ENCODE measurements at regions not wholly inside any gene's neighbourhood (a gene's known extent, or its start where the extent isn't known, plus 50 kb on each side); places are given as distances from the start of the nearest gene placed in this dataset.

DNA sequence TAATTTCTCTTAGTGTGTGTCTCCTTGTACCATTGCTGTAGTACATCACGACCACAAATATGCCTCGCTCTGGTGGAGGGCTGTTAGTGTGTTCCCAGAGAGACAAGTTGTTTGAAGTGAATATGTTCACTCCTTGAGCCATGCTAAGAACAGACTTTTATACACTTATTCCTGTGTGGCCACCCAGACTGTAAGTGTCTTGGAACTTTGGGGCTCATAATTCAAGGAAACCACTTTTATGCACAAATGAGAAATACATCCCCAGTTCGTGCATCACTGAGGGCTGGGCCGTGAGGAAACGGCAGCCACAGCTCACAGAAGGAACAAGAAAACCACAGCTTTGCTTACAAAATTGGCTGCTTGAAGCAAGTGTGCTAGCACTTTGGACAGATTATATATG is 362.2 kb upstream of the DDHD1 start:
- FAIRE-seq (no peak), ATAC-seq (no peak), DNase-seq (ENCODE audit: low read depth in 1 of 2, low spot score in 1 of 2) (no peak)
- ChIA-PET CTCF (interaction anchor here (0.5 to 1.3 kb wide), 2 partner anchors 12 to 105 kb away, joined by 3 to 4 read pairs; no protein-coding TSS in a partner anchor), POLR2A (no interaction called here)
- Histone ChIP-seq H3K4me1 (no peaks in the 10 kb centered on the region), H3K27ac (no peak overlapping the region), H3K4me3 (no peak overlapping the region), H3K9me3 (no peaks in the 10 kb centered on the region), H3K4me2 (no peak overlapping the region)
- WGBS (ENCODE audit: missing lambda C conversion rate), result 67% methylated on average over 5 of the region's 5 CpGs
- TF ChIP-seq ATOH8 (CRISPR knock-in tag; IDR thresholded peaks at IDR 0.05; ENCODE audit: low read depth), result no peak
- TF ChIP-seq PBX3 (IDR thresholded peaks at IDR 0.05), result no peak

- WGBS (ENCODE audit: missing lambda C conversion rate), result 67% methylated on average over 3 of the region's 3 CpGs
- no peak for FAIRE-seq
- CTCF ChIA-PET, result no interaction called here
- TF ChIP-seq RARB (CRISPR knock-in tag; IDR thresholded peaks at IDR 0.05), result no peak
- no peak for TF ChIP-seq JUNB (IDR thresholded peaks at IDR 0.05)
- TF ChIP-seq, protein P1, sequence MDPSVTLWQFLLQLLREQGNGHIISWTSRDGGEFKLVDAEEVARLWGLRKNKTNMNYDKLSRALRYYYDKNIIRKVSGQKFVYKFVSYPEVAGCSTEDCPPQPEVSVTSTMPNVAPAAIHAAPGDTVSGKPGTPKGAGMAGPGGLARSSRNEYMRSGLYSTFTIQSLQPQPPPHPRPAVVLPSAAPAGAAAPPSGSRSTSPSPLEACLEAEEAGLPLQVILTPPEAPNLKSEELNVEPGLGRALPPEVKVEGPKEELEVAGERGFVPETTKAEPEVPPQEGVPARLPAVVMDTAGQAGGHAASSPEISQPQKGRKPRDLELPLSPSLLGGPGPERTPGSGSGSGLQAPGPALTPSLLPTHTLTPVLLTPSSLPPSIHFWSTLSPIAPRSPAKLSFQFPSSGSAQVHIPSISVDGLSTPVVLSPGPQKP (IDR thresholded peaks at IDR 0.05; ENCODE audit: low read depth, low read length), result no peak
- TF ChIP-seq, protein P2, sequence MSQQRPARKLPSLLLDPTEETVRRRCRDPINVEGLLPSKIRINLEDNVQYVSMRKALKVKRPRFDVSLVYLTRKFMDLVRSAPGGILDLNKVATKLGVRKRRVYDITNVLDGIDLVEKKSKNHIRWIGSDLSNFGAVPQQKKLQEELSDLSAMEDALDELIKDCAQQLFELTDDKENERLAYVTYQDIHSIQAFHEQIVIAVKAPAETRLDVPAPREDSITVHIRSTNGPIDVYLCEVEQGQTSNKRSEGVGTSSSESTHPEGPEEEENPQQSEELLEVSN (IDR thresholded peaks at IDR 0.05; ENCODE audit: borderline replicate concordance, low read depth), result no peak
- TF ChIP-seq SMC3 (IDR thresholded peaks at IDR 0.05), result no peak
- TF ChIP-seq HOXA7 (CRISPR knock-in tag; IDR thresholded peaks at IDR 0.05), result no peak
- TF ChIP-seq CBX8 (IDR thresholded peaks at IDR 0.05), result no peak
- no peak for TF ChIP-seq POLR2AphosphoS2 (conservative IDR thresholded peaks at IDR 0.05; ENCODE audit: low read length)
- no peak for TF ChIP-seq CEBPB (IDR thresholded peaks at IDR 0.05)
- no peak for TF ChIP-seq EHMT2 (IDR thresholded peaks at IDR 0.05; ENCODE audit: low read depth)
- TF ChIP-seq CHD4 (IDR thresholded peaks at IDR 0.05; ENCODE audit: borderline replicate concordance), result no peak
- no peak for TF ChIP-seq CTCF (IDR thresholded peaks at IDR 0.05)
- POLR2A ChIA-PET, result no interaction called here
- Histone ChIP-seq H3K4me3 (no peak overlapping the region), H3K4me2 (no peak overlapping the region), H3K4me1 (no peaks in the 10 kb centered on the region), H3K9me3 (no peaks in the 10 kb centered on the region), H3K27ac (no peak overlapping the region)
- ATAC-seq, result no peak
- DNase-seq (ENCODE audit: low read depth in 1 of 2, low spot score in 1 of 2), result no peak
Observed at GRCh38 chr14:53514197-53514596, 361.1 kb upstream of the DDHD1 start.

DNA sequence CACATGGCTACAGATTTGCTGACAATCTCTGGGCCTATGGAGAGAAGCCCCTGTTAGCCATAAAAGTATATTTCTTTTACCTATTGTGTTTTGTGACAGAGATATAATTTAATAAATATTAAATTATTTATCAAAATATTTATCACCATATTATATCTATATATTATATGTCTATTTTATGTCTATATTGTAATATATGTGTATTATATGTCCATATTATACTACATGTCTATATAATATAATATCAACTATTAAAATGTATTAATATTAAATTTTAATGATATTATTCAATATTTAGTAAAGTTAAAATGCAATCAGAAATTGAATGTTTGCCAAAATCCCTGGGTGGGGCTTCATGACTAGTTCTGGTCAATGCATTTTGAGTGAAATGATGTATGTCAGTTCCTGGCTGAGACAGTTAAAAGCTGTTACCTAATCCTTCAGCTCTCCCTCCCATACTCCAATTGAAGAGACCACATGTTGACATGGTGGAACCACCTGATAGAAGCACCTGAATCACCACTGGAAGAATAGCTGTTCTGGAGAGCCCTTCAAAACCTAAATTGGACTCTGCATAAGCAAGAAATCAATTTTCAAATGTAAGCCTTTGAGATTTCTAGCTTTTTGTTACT is 357.3 kb upstream of the DDHD1 start:
- FAIRE-seq (no peak), ATAC-seq (no peak), DNase-seq (ENCODE audit: low read depth in 1 of 2, low spot score in 1 of 2) (no peak)
- CTCF ChIA-PET, result interaction anchor here (0.6 kb wide), 1 partner anchor 831 kb away, joined by 3 read pairs; no protein-coding TSS in a partner anchor
- Histone ChIP-seq H3K4me3 (no peak overlapping the region), H3K4me2 (no peak overlapping the region), H3K4me1 (no peaks in the 10 kb centered on the region), H3K9me3 (no peaks in the 10 kb centered on the region), H3K27ac (no peak overlapping the region)
- TF ChIP-seq EP300 (IDR thresholded peaks at IDR 0.05) (no peak), HDAC2 (IDR thresholded peaks at IDR 0.05) (no peak), RFX5 (IDR thresholded peaks at IDR 0.05) (no peak), KDM5A (IDR thresholded peaks at IDR 0.05) (no peak), MYC (IDR thresholded peaks at IDR 0.05; ENCODE audit: borderline replicate concordance, low read length) (no peak), NFE2L2 (conservative IDR thresholded peaks at IDR 0.05; ENCODE audit: low read length) (no peak), BHLHE40 (IDR thresholded peaks at IDR 0.05; ENCODE audit: low read depth, low read length) (no peak), ESRRA (IDR thresholded peaks at IDR 0.05; ENCODE audit: borderline replicate concordance, low read length) (no peak), MAFK (IDR thresholded peaks at IDR 0.05; ENCODE audit: partially characterized antibody) (no peak), PHF8 (IDR thresholded peaks at IDR 0.05; ENCODE audit: borderline replicate concordance, low read depth) (no peak), ZSCAN20 (CRISPR knock-in tag; IDR thresholded peaks at IDR 0.05) (no peak), ZFP36 (IDR thresholded peaks at IDR 0.05; ENCODE audit: borderline replicate concordance, partially characterized antibody) (no peak), FOSL2 (IDR thresholded peaks at IDR 0.05) (no peak), FOSL2 (CRISPR knock-in tag; IDR thresholded peaks at IDR 0.05) (no peak)
- TF ChIP-seq, protein P2 (IDR thresholded peaks at IDR 0.05; ENCODE audit: borderline replicate concordance, low read depth), result no peak
- POLR2A ChIA-PET, result no interaction called here

Measured in A549 (cell line).